ENCODE measurements at regions not wholly inside any gene's neighbourhood (a gene's known extent, or its start where the extent isn't known, plus 50 kb on each side); places are given as distances from the start of the nearest gene placed in this dataset.

GRCh38 chr7:79822620-79823240 lies 311.9 kb upstream of the GNAI1 start:
- Histone ChIP-seq H3K4me3 (no peak overlapping the region), H3K27ac (no peak overlapping the region), H3K27me3 (peaks cover 0 to 7% (median 0%) of the 10 kb centered on the region in 7 donors), H3K36me3 (no peaks in the 10 kb centered on the region), H3K9me3 (no peaks in the 10 kb centered on the region), H3K4me1 (peaks cover 0 to 3% (median 0%) of the 10 kb centered on the region in 9 donors)
- intact Hi-C loops (cut with DNase I) = no loop called here
- no peak for ATAC-seq
- no peak for TF ChIP-seq CTCF (IDR thresholded peaks at IDR 0.05)
- DNase-seq = no peak
- 54 to 57% methylated on average over 2 of the region's 2 CpGs for WGBS, 2 donors

GRCh38 chr7:79820387-79820786 lies 314.2 kb upstream of the GNAI1 start:
- H3K9me3 ChIP-seq = no peaks in the 10 kb centered on the region
- peak in 6 of 8 donors; percentile 80 to 90 (median 82) for ATAC-seq
- no peaks in the 10 kb centered on the region for H3K36me3 ChIP-seq
- H3K4me3 ChIP-seq = no peak overlapping the region
- H3K27me3 ChIP-seq = no peaks in the 10 kb centered on the region
- WGBS, 2 donors = 10 to 17% methylated on average over 6 of the region's 6 CpGs
- no peak for TF ChIP-seq CTCF (IDR thresholded peaks at IDR 0.05)
- DNase-seq = peak; percentile 17 to 65
- intact Hi-C loops (cut with DNase I) = no loop called here
- peaks cover 0 to 3% (median 0%) of the 10 kb centered on the region in 9 donors for H3K4me1 ChIP-seq
- H3K27ac ChIP-seq = no peak overlapping the region

- no peaks in the 10 kb centered on the region for H3K4me1 ChIP-seq
- intact Hi-C loops (cut with DNase I) = no loop called here
- no peak overlapping the region for H3K27ac ChIP-seq
- DNase-seq (no peak), ATAC-seq (no peak)
- WGBS, 2 donors = 70 to 78% methylated on average over 2 of the region's 2 CpGs
- H3K36me3 ChIP-seq = no peaks in the 10 kb centered on the region
- no peak for TF ChIP-seq CTCF (IDR thresholded peaks at IDR 0.05)
- H3K27me3 ChIP-seq = no peaks in the 10 kb centered on the region
- H3K4me3 ChIP-seq = no peak overlapping the region
- H3K9me3 ChIP-seq = no peaks in the 10 kb centered on the region
Observed at GRCh38 chr7:79810916-79811315, 323.7 kb upstream of the GNAI1 start.

GRCh38 chr7:79806161-79806734 lies 328.4 kb upstream of the GNAI1 start:
- Histone ChIP-seq H3K27me3 (no peaks in the 10 kb centered on the region), H3K36me3 (no peaks in the 10 kb centered on the region), H3K4me3 (no peak overlapping the region), H3K27ac (no peak overlapping the region), H3K9me3 (no peaks in the 10 kb centered on the region), H3K4me1 (no peaks in the 10 kb centered on the region)
- DNase-seq = no peak
- intact Hi-C loops (cut with DNase I) = no loop called here
- TF ChIP-seq CTCF (IDR thresholded peaks at IDR 0.05) = peak in 2 of 9 donors; percentile 5 to 15
- 54 to 64% methylated on average over 6 of the region's 6 CpGs for WGBS, 2 donors
- ATAC-seq = no peak
